GM13977 (cell line): ENCODE measurements at regions not wholly inside any gene's neighbourhood (a gene's known extent, or its start where the extent isn't known, plus 50 kb on each side); places are given as distances from the start of the nearest gene placed in this dataset.

Experiments used
- DNase-seq: peaks from one replicate; pipeline ENCODE4 v3.0.0; 2012; ENCODE audit warnings: low spot score
- in situ Hi-C: fragments of 300-500 bp; cut with MboI; formaldehyde crosslinking; loops from one replicate; pipeline ENCODE4 v1.12.0; 2022; ENCODE audit warnings: low sequenced_read_pairs, low pct_unique_long_range_greater_than_20kb, mixed read lengths, inconsistent platforms; ENCODE audit not compliant: unreplicated experiment
- TF ChIP-seq, protein P1 (sequence below): IDR thresholded peaks from 2 replicates; pipeline ENCODE4 v1.5.1; 2012; ENCODE audit warnings: mild to moderate bottlenecking, control low read depth; ENCODE audit not compliant: insufficient read depth; ENCODE audit errors: extremely low read depth, missing control alignments

DNA sequence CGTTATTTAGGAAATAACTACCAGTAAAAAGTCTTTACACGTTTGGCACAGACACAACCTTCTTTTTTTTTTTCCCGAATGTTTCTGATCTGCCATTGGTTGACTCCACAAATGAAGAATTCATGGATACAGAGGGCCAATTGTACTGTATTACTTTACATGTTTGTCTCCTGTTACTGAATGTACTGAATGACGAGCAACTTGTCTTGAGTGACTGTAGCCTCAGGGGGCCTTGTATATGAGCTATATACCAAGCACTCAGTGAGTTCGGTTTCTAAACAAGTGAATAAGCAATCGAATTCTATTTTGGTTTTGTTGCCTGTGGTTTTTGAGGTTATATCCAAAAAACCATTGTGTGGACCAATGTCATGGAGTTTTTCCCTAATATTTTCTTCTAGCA is 480.0 kb upstream of the SYT1 start:
- TF ChIP-seq, protein P1, sequence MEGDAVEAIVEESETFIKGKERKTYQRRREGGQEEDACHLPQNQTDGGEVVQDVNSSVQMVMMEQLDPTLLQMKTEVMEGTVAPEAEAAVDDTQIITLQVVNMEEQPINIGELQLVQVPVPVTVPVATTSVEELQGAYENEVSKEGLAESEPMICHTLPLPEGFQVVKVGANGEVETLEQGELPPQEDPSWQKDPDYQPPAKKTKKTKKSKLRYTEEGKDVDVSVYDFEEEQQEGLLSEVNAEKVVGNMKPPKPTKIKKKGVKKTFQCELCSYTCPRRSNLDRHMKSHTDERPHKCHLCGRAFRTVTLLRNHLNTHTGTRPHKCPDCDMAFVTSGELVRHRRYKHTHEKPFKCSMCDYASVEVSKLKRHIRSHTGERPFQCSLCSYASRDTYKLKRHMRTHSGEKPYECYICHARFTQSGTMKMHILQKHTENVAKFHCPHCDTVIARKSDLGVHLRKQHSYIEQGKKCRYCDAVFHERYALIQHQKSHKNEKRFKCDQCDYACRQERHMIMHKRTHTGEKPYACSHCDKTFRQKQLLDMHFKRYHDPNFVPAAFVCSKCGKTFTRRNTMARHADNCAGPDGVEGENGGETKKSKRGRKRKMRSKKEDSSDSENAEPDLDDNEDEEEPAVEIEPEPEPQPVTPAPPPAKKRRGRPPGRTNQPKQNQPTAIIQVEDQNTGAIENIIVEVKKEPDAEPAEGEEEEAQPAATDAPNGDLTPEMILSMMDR: no peak
- no peak for DNase-seq
- in situ Hi-C loops: no loop called here

DNA sequence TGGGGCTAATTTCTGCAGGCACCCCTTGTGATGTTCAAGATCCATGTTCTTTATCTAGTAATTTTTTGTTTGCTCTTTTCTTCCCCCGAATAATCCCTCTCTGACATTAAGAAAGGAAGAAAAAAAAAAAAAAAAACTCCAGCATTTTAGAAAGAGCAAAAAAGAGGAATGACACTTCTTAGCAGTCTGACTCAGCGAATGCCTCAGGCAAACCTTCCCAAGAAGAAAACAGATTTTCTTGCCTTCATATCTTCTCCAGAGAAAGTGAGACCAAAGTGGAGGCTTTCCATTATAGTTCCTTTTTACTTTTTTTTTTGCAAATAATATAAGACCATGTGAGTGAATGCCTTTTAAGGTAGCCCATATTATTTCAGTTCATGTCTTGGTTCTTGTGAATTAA is 479.0 kb upstream of the SYT1 start:
- in situ Hi-C loops: no loop called here
- TF ChIP-seq, protein P1: no peak
- no peak for DNase-seq

DNA sequence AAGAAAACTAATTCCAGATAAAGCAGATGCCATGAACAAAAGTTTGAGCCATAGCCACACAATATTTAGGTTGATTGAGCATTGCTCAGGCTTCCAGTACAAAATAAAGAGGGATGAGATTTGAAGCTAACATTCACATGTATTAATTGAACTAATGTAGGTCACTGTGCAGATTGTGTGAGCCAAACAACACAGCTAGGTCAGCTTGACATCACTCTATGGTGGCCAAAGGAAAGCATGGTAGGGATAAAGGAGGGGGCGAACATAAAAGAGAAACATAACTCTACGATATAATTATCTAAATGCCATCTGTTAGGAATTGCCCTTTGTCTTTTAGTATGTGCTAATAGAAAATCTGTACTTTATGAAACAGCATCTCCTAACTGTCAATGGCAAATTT is 477.7 kb upstream of the SYT1 start:
- TF ChIP-seq, protein P1: no peak
- in situ Hi-C loops: no loop called here
- no peak for DNase-seq

DNA sequence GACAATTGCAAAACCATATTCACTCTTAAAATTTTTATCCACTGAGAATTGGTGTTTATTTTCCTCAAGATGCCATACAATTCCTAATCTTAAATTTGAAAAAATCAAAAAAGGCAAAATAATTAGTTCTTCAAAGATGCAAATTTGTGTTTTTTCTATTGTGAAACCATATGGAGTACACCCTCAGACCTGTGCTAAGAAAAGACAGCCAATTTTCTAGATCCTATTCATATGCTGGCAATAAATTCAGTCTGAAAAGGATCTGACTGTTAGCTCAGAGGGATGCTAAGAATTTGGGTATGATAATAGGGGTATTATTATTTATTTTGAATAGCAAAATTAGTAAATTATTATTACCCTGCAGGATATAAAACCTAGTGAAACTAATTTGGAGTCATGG is 476.9 kb upstream of the SYT1 start:
- DNase-seq: no peak
- TF ChIP-seq, protein P1: no peak
- in situ Hi-C loops: no loop called here

DNA sequence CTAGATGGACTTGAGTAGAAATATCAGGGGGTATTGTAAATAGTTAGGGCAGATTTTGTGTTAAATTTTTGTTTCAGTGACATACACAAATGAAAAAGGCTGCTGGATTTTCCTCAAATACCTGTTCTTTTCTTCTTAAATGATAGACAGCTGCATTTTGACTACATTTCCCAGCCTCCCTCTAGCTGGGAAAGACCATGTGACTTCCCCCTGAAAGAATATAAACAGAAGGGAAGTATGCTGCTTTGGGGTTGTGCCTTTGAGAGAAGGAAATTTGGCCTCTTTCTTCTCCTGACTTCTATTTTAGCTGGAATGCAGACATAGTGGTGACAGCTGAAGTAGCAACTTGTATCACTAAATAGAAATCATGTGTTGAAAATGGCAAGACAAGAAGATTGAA is 476.1 kb upstream of the SYT1 start:
- DNase-seq: no peak
- TF ChIP-seq, protein P1: no peak
- in situ Hi-C loops: no loop called here

DNA sequence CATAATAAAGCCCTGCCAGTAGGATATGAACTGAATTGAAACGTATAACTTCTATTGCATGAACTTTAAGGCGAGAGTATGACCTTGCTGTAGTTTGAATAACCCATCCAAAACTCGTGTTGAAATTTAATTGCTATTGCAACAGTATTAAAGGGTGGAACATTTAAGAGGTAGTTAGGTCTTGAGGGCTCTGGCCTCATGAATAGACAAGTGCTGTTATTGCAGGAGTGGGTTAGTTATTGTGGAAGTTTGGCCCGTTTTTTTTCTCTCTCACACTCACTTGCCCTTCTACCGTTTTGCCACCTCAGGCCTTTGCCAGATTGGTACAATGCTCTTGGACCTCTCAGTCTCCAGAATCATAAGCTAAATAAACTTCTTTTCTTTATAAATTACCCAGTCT is 473.7 kb upstream of the SYT1 start:
- TF ChIP-seq, protein P1: no peak
- in situ Hi-C loops: no loop called here

DNA sequence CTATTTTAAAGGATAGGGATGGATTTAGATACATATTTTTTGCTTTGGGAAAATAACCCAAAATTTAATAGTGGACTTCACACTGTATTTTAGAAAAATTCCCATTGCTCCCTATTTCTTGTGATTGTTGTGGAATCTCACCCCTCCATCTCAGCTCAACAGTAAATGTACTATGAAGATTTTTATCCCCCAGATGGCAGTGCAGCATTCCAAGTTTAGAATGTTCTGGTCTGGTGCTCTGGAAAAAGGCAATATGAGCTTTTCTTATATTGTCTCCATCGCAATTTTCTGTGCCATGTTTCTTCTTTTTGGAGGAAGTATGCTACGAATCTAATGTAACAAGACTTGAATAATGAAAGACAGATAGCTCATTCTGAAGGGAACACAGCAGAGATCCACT is 471.7 kb upstream of the SYT1 start:
- DNase-seq: no peak
- in situ Hi-C loops: no loop called here
- TF ChIP-seq, protein P1: peak; percentile 4

More for the DNA sequence above, 473.7 kb upstream of the SYT1 start:
- DNase-seq: no peak
